ENCODE measurements at regions not wholly inside any gene's neighbourhood (a gene's known extent, or its start where the extent isn't known, plus 50 kb on each side); places are given as distances from the start of the nearest gene placed in this dataset.

DNA sequence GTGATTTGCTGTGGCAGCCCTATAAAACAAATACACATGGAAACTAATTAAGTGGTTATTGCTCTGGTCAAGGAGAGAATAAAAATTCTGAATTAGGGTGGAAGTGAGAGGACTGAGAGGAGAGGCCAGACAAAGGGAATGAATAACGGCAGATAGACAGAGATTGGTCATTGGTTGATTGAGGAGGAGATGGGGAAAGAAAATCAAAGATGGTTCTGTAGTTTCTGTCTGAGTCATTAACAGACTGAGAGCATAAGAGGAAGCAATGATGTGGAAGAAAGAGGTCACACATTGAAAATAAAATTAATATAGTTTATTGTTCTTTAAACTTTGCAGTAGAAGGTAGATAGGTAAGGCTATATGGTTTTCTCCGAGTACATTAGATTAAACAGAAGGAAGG, 469.8 kb downstream of the ACTL7B start:
- TF ChIP-seq CTCF (conservative IDR thresholded peaks at IDR 0.05; ENCODE audit: low read depth, low read length) (no peak), MXI1 (IDR thresholded peaks at IDR 0.05; ENCODE audit: borderline replicate concordance, low read depth, low read length) (no peak), POLR2A (IDR thresholded peaks at IDR 0.05; ENCODE audit: low read depth, low read length) (no peak), FOS (IDR thresholded peaks at IDR 0.05; ENCODE audit: low read depth, low read length) (no peak), MAFK (IDR thresholded peaks at IDR 0.05; ENCODE audit: low read depth, low read length) (no peak), RFX5 (IDR thresholded peaks at IDR 0.05; ENCODE audit: low read depth, low read length) (no peak), BHLHE40 (IDR thresholded peaks at IDR 0.05; ENCODE audit: low read depth, low read length) (no peak), NFE2L2 (IDR thresholded peaks at IDR 0.05; ENCODE audit: low read depth, low read length) (no peak), RAD21 (IDR thresholded peaks at IDR 0.05; ENCODE audit: low read length) (no peak), SMC3 (IDR thresholded peaks at IDR 0.05; ENCODE audit: low read depth, low read length) (no peak), USF2 (IDR thresholded peaks at IDR 0.05; ENCODE audit: low read depth, low read length) (no peak), RCOR1 (IDR thresholded peaks at IDR 0.05; ENCODE audit: insufficient replicate concordance, low read length) (no peak)
